AG04449 (cell line): ENCODE measurements at regions not wholly inside any gene's neighbourhood (a gene's known extent, or its start where the extent isn't known, plus 50 kb on each side); places are given as distances from the start of the nearest gene placed in this dataset.

Experiments used
- CTCF ChIA-PET: fragments of 350-600 bp; formaldehyde crosslinking; extraction: SDS; loops from one replicate; lab custom pipeline; 2021; ENCODE audit warnings: antibody characterized with exemption; lab: Yijun Ruan, JAX
- POLR2A ChIA-PET: fragments of 400-600, 350-600 bp; formaldehyde crosslinking; extraction: SDS; loops from one replicate; lab custom pipeline; 2020; ENCODE audit warnings: antibody characterized with exemption, inconsistent platforms; lab: Yijun Ruan, JAX
- DNase-seq: peaks from one replicate; pipeline ENCODE4 v3.0.0-alpha.2; 2010; ENCODE audit warnings: low read depth, low spot score
- H3K4me3 ChIP-seq: 2 replicates; pipeline ENCODE4 v1.5.1; 2011; ENCODE audit warnings: low read depth, mild to moderate bottlenecking, control low read depth, low read length
- CTCF ChIP-seq: IDR thresholded peaks from one replicate; pipeline ENCODE4 v1.5.1; 2011; ENCODE audit warnings: mild to moderate bottlenecking, moderate library complexity, low read length, control low read depth, inconsistent platforms; ENCODE audit not compliant: insufficient read depth; ENCODE audit errors: missing control alignments

GRCh38 chr12:61798778-61799177 lies 461.4 kb upstream of the USP15 start:
- POLR2A ChIA-PET = no interaction called here
- CTCF ChIA-PET = no interaction called here
- TF ChIP-seq CTCF = no peak

GRCh38 chr12:61804301-61804700 lies 455.9 kb upstream of the USP15 start:
- TF ChIP-seq CTCF = no peak
- ChIA-PET POLR2A (no interaction called here), CTCF (no interaction called here)
- no peak for DNase-seq
- no peak overlapping the region for H3K4me3 ChIP-seq

More at GRCh38 chr12:61798778-61799177, 461.4 kb upstream of the USP15 start:
- DNase-seq = no peak
- no peak overlapping the region for H3K4me3 ChIP-seq

GRCh38 chr12:61808856-61809255 lies 451.3 kb upstream of the USP15 start:
- DNase-seq = no peak
- CTCF ChIA-PET = no interaction called here
- TF ChIP-seq CTCF = no peak
- no peak overlapping the region for H3K4me3 ChIP-seq
- POLR2A ChIA-PET = no interaction called here

GRCh38 chr12:61810486-61810885 lies 449.7 kb upstream of the USP15 start:
- no peak for TF ChIP-seq CTCF
- POLR2A ChIA-PET = no interaction called here
- CTCF ChIA-PET = no interaction called here
- no peak for DNase-seq
- no peak overlapping the region for H3K4me3 ChIP-seq

GRCh38 chr12:61821381-61821780 lies 438.8 kb upstream of the USP15 start:
- H3K4me3 ChIP-seq = no peak overlapping the region
- TF ChIP-seq CTCF = no peak
- DNase-seq = no peak
- ChIA-PET POLR2A (no interaction called here), CTCF (no interaction called here)

GRCh38 chr12:61823102-61823501 lies 437.1 kb upstream of the USP15 start:
- CTCF ChIA-PET = no interaction called here

More at GRCh38 chr12:61823102-61823501, 437.1 kb upstream of the USP15 start:
- DNase-seq = no peak
- no peak for TF ChIP-seq CTCF
- no peak overlapping the region for H3K4me3 ChIP-seq
- POLR2A ChIA-PET = no interaction called here
